OCI-LY3 (cell line): ENCODE measurements at regions not wholly inside any gene's neighbourhood (a gene's known extent, or its start where the extent isn't known, plus 50 kb on each side); places are given as distances from the start of the nearest gene placed in this dataset.

ENCODE experiments used
- EZH2phosphoT487 ChIP-seq: fragments of 200-600 bp; shearing (Covaris generic); IDR thresholded peaks from 2 replicates; pipeline ENCODE4 v1.6.1; 2018; ENCODE audit warnings: antibody characterized with exemption, mixed run types, low read depth
- TF ChIP-seq, protein P1 (sequence below): fragments of 200-600, 300-600 bp; sonication (generic); IDR thresholded peaks from 2 replicates; pipeline ENCODE4 v1.5.1; 2014; ENCODE audit warnings: antibody characterized with exemption, low read length, low read depth

DNA sequence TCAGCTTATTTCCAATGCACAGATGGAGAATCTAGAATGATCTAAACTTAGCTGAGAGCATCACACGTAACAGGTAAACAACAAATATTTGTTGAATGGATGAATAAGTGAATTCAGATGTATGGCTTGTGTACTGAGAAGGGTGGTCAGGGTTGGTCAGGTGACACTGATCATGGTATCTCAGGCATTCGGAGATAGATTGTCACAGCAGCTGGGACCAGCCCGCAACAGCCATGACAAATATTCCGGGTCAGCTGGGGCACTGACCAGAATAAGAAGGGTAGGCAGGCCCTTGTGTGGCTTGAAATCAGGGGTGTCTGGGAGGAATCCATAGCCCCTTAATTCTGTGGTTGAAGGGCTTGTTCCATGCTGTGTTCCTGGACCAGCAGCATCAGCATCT lies 159.4 kb upstream of the ARX start:
- TF ChIP-seq, protein P1, sequence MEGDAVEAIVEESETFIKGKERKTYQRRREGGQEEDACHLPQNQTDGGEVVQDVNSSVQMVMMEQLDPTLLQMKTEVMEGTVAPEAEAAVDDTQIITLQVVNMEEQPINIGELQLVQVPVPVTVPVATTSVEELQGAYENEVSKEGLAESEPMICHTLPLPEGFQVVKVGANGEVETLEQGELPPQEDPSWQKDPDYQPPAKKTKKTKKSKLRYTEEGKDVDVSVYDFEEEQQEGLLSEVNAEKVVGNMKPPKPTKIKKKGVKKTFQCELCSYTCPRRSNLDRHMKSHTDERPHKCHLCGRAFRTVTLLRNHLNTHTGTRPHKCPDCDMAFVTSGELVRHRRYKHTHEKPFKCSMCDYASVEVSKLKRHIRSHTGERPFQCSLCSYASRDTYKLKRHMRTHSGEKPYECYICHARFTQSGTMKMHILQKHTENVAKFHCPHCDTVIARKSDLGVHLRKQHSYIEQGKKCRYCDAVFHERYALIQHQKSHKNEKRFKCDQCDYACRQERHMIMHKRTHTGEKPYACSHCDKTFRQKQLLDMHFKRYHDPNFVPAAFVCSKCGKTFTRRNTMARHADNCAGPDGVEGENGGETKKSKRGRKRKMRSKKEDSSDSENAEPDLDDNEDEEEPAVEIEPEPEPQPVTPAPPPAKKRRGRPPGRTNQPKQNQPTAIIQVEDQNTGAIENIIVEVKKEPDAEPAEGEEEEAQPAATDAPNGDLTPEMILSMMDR: no peak
- TF ChIP-seq EZH2phosphoT487: no peak
